ENCODE measurements at regions not wholly inside any gene's neighbourhood (a gene's known extent, or its start where the extent isn't known, plus 50 kb on each side); places are given as distances from the start of the nearest gene placed in this dataset.

- no peak overlapping the region for H2AFZ ChIP-seq (ENCODE audit: low read depth, low read length)
- in situ Hi-C loops (cut with MboI) = loop anchor here (25.0 kb wide), 1 partner anchor 1406 kb away; no protein-coding TSS in a partner anchor
- ChIA-PET CTCF (ENCODE audit: low intra/inter-chr PET ratio) (no interaction called here), POLR2A (interaction anchor here (0.5 kb wide), 1 partner anchor 1025 kb away, joined by 4 read pairs; no protein-coding TSS in a partner anchor)
- BruUV-seq (replicated peaks) = no TSS peak
- H3K27me3 ChIP-seq (ENCODE audit: control insufficient read depth in 2 of 2, insufficient read depth in 2 of 2, low read length in 2 of 2) = peaks cover 0 to 9% of the 10 kb centered on the region in 2 experiments; a peak in 1 of 5 replicates
- H3K79me2 ChIP-seq (ENCODE audit: control insufficient read depth, insufficient read depth, low read length) = no peaks in the 10 kb centered on the region
- H3K9me3 ChIP-seq (replicated peaks; ENCODE audit: control insufficient read depth, insufficient read depth, low read depth, low read length) = no peaks in the 10 kb centered on the region
- no peak for FAIRE-seq
- no peaks in the 10 kb centered on the region for H3K36me3 ChIP-seq (ENCODE audit: control insufficient read depth, insufficient read depth, low read length)
- TF ChIP-seq ZBTB1 (CRISPR knock-in tag; IDR thresholded peaks at IDR 0.05; ENCODE audit: borderline replicate concordance, low read depth) (no peak), RFX7 (CRISPR knock-in tag; IDR thresholded peaks at IDR 0.05) (no peak), ZNF436 (CRISPR knock-in tag; IDR thresholded peaks at IDR 0.05) (no peak), USF1 (CRISPR knock-in tag; IDR thresholded peaks at IDR 0.05) (no peak), ZNF146 (CRISPR knock-in tag; IDR thresholded peaks at IDR 0.05; ENCODE audit: unreplicated experiment) (no peak), ESRRB (CRISPR knock-in tag; IDR thresholded peaks at IDR 0.05; ENCODE audit: borderline replicate concordance) (no peak), HOMEZ (CRISPR knock-in tag; IDR thresholded peaks at IDR 0.05) (no peak), ZNF561 (CRISPR knock-in tag; conservative IDR thresholded peaks at IDR 0.05) (no peak), SMARCA5 (IDR thresholded peaks at IDR 0.05) (no peak), JUN (IDR thresholded peaks at IDR 0.05; ENCODE audit: borderline replicate concordance, low read depth, low read length) (no peak), JUN (CRISPR knock-in tag; IDR thresholded peaks at IDR 0.05; ENCODE audit: borderline replicate concordance) (no peak), HLTF (IDR thresholded peaks at IDR 0.05) (no peak)
- intact Hi-C loops (cut with micrococcal nuclease) = no loop called here
- no peak overlapping the region for H3K4me2 ChIP-seq (ENCODE audit: insufficient read depth, low read length)
- H3K9ac ChIP-seq (ENCODE audit: insufficient read depth in 1 of 2, low read depth in 2 of 2, low read length in 2 of 2) = no peak overlapping the region
- H4K20me1 ChIP-seq (replicated peaks; ENCODE audit: control insufficient read depth, insufficient read depth, low read length) = no peaks in the 10 kb centered on the region
- no peak overlapping the region for H3K4me3 ChIP-seq
- no peaks in the 10 kb centered on the region for H3K4me1 ChIP-seq (replicated peaks in 1 of 2; ENCODE audit: control insufficient read depth in 2 of 2, insufficient read depth in 2 of 2, low read length in 2 of 2)
- H3K27ac ChIP-seq (ENCODE audit: extremely low read depth, low read depth, low read length) = no peak overlapping the region
- WGBS (ENCODE audit: insufficient coverage, low coverage, missing lambda C conversion rate) = 1% methylated on average over 4 of the region's 4 CpGs
- no peak for DNase-seq (ENCODE audit: extremely low read depth in 1 of 4, low spot score in 3 of 4)
- no peaks in the 10 kb centered on the region for H3K9me1 ChIP-seq (ENCODE audit: control insufficient read depth, insufficient read depth, low read length)
- ATAC-seq = no peak
Observed at GRCh38 chr2:136392897-136393505, 275.1 kb upstream of the CXCR4 start.
